B cell (primary cell): ENCODE measurements at regions not wholly inside any gene's neighbourhood (a gene's known extent, or its start where the extent isn't known, plus 50 kb on each side); places are given as distances from the start of the nearest gene placed in this dataset.

Source experiments
- ATAC-seq: fragments of 200-7000 bp; cut with Tn5 transposase; one replicate; pipeline ENCODE4 v1.10.0; 2021; ENCODE audit warnings: low read depth, mild to moderate bottlenecking, moderate number of reproducible peaks, moderate library complexity
- CTCF ChIA-PET: fragments of 350-600 bp; sonication (Branson Sonifier 250); formaldehyde crosslinking; loops from one replicate; lab custom pipeline; 2021; ENCODE audit warnings: antibody characterized with exemption, inconsistent platforms; lab: Charles Lee
- POLR2A ChIA-PET: fragments of 350-600 bp; sonication (Branson Sonifier 250); formaldehyde crosslinking; loops from one replicate; lab custom pipeline; 2021; ENCODE audit warnings: antibody characterized with exemption; lab: Charles Lee
- DNase-seq: peaks from one replicate; pipeline ENCODE4 v3.0.0; 2013
- H2AFZ ChIP-seq: 2 replicates; pipeline ENCODE4 v1.6.1; 2012; ENCODE audit warnings: mild to moderate bottlenecking, low read depth, low read length; ENCODE audit not compliant: insufficient read depth, poor library complexity, severe bottlenecking
- H3K27ac ChIP-seq, 2 donors: 1 replicate in 1 of 2; 2 replicates in 1 of 2; pipeline ENCODE4 v1.5.1; 2012 to 2013; ENCODE audit warnings: low read length in 2 of 2, mild to moderate bottlenecking in 2 of 2, moderate library complexity in 1 of 2
- H3K27me3 ChIP-seq, 4 experiments: fragments of 200-600 bp in 1 of 4; sonication (generic) in 1 of 4; replicated peaks in 1 of 4; 1 replicate in 2 of 4; 2 replicates in 2 of 4; pipeline versions ENCODE4 v1.6.1 to v1.7.0; 2013 to 2016; ENCODE audit warnings: low read length in 3 of 4, mild to moderate bottlenecking in 2 of 4, mixed read lengths in 1 of 4, moderate library complexity in 1 of 4; ENCODE audit not compliant: insufficient read depth in 4 of 4, control insufficient read depth in 3 of 4; ENCODE audit errors: control extremely low read depth in 1 of 4
- H3K36me3 ChIP-seq, 2 experiments: replicated peaks in 1 of 2; 1 replicate in 1 of 2; 2 replicates in 1 of 2; pipeline versions ENCODE4 v1.6.1 to v1.7.1; 2013; ENCODE audit warnings: low read length in 1 of 2; ENCODE audit not compliant: insufficient read depth in 2 of 2, control insufficient read depth in 1 of 2; ENCODE audit errors: control extremely low read depth in 1 of 2, extremely low read depth in 1 of 2
- H3K4me1 ChIP-seq, 2 donors: fragments of 200-600 bp in 1 of 2; sonication (generic) in 1 of 2; 1 replicate in 1 of 2; 2 replicates in 1 of 2; pipeline versions ENCODE4 v1.5.1 to v1.6.1; 2013 to 2017; ENCODE audit warnings: low read length in 2 of 2; ENCODE audit not compliant: control insufficient read depth in 2 of 2, insufficient read depth in 2 of 2
- H3K4me2 ChIP-seq: replicated peaks from 2 replicates; pipeline ENCODE3; 2012; ENCODE audit warnings: mild to moderate bottlenecking, low read depth, low read length; ENCODE audit not compliant: poor library complexity, severe bottlenecking
- H3K4me3 ChIP-seq, 5 experiments: fragments of 200-600 bp in 1 of 5; sonication (generic) in 1 of 5; 1 replicate in 3 of 5; 2 replicates in 2 of 5; pipeline versions ENCODE4 v1.5.1 to v1.7.0; 2011 to 2016; ENCODE audit warnings: low read length in 4 of 5, mild to moderate bottlenecking in 4 of 5, low read depth in 2 of 5, control low read depth in 1 of 5, moderate library complexity in 1 of 5; ENCODE audit not compliant: insufficient read depth in 1 of 5; ENCODE audit errors: control extremely low read depth in 1 of 5, extremely low read depth in 1 of 5
- H3K79me2 ChIP-seq: fragments of 200-600 bp; sonication (generic); one replicate; pipeline ENCODE4 v1.6.0; 2016; ENCODE audit warnings: low read length; ENCODE audit not compliant: control insufficient read depth, insufficient read depth
- H3K9ac ChIP-seq: fragments of 200-600 bp; sonication (generic); 2 replicates; pipeline ENCODE4 v1.6.1; 2017; ENCODE audit warnings: mild to moderate bottlenecking, low read length, moderate library complexity
- H3K9me3 ChIP-seq, 3 donors: one replicate each; pipeline versions ENCODE4 v1.6.1 to v1.7.1; 2013; ENCODE audit warnings: low read length in 2 of 3; ENCODE audit not compliant: control insufficient read depth in 2 of 3, insufficient read depth in 1 of 3; ENCODE audit errors: control extremely low read depth in 1 of 3
- H4K20me1 ChIP-seq: 2 replicates; pipeline ENCODE4 v1.6.0; 2012; ENCODE audit warnings: mild to moderate bottlenecking, low read length; ENCODE audit not compliant: insufficient read depth, control insufficient read depth, poor library complexity, severe bottlenecking
- H3K27ac Mint-ChIP-seq: one replicate; pipeline ENCODE4 v1.8.0; 2021; ENCODE audit warnings: mixed read lengths
- H3K27me3 Mint-ChIP-seq: one replicate; pipeline ENCODE4 v1.8.0; 2021; ENCODE audit warnings: mixed read lengths
- H3K4me1 Mint-ChIP-seq: one replicate; pipeline ENCODE4 v1.8.0; 2021; ENCODE audit warnings: mixed read lengths
- H3K4me3 Mint-ChIP-seq: one replicate; pipeline ENCODE4 v1.8.0; 2021; ENCODE audit warnings: mixed read lengths
- H3K9me3 Mint-ChIP-seq: one replicate; pipeline ENCODE4 v1.8.0; 2022; ENCODE audit warnings: mixed read lengths; ENCODE audit not compliant: insufficient read depth
- CTCF ChIP-seq: fragments of 200-600 bp; IDR thresholded peaks from one replicate; pipeline ENCODE4 v1.8.0; 2022; ENCODE audit warnings: antibody characterized with exemption, mild to moderate bottlenecking
- EZH2 ChIP-seq: IDR thresholded peaks from 2 replicates; pipeline ENCODE4 v1.6.1; 2012; ENCODE audit warnings: borderline replicate concordance, low read depth, mild to moderate bottlenecking, moderate library complexity, low read length; ENCODE audit not compliant: insufficient read depth, poor library complexity, severe bottlenecking
- WGBS: methylation state at CpG from one replicate; pipeline ENCODE4 v1.1.5; 2013; ENCODE audit warnings: missing lambda C conversion rate; ENCODE audit not compliant: insufficient coverage; 5-methylcytosine and 5-hydroxymethylcytosine counted together
- intact Hi-C: fragments of 100-400 bp; cut with micrococcal nuclease; formaldehyde crosslinking; loops from one replicate; pipeline ENCODE4 v1.10.0; 2022

GRCh38 chr2:118481299-118481698, 366.1 kb downstream of the EN1 start:
- Histone ChIP-seq H3K36me3 (no peaks in the 10 kb centered on the region), H3K4me1 (no peaks in the 10 kb centered on the region), H3K4me2 (no peak overlapping the region), H3K27me3 (peaks cover 0 to 6% (median 0%) of the 10 kb centered on the region in 4 experiments), H3K79me2 (no peaks in the 10 kb centered on the region), H2AFZ (no peak overlapping the region), H4K20me1 (no peaks in the 10 kb centered on the region), H3K9ac (no peak overlapping the region), H3K27ac (no peak overlapping the region), H3K9me3 (peaks cover 0 to 5% (median 0%) of the 10 kb centered on the region in 3 donors), H3K4me3 (no peak overlapping the region)
- WGBS, result no CpG with 5 or more reads among the region's 1 CpG
- Mint-ChIP-seq H3K9me3 (no peaks in the 10 kb centered on the region), H3K27ac (no peak overlapping the region), H3K27me3 (no peaks in the 10 kb centered on the region), H3K4me3 (no peak overlapping the region), H3K4me1 (no peaks in the 10 kb centered on the region)
- ChIA-PET POLR2A (no interaction called here), CTCF (no interaction called here)
- TF ChIP-seq EZH2 (no peak), CTCF (no peak)
- DNase-seq (no peak), ATAC-seq (no peak)
- intact Hi-C loops, result no loop called here

- no peak overlapping the region for H3K27ac Mint-ChIP-seq
- Histone ChIP-seq H4K20me1 (no peaks in the 10 kb centered on the region), H3K36me3 (no peaks in the 10 kb centered on the region), H3K4me1 (no peaks in the 10 kb centered on the region), H3K4me3 (no peak overlapping the region), H2AFZ (no peak overlapping the region), H3K4me2 (no peak overlapping the region), H3K9me3 (peaks cover 0 to 5% (median 0%) of the 10 kb centered on the region in 3 donors), H3K27me3 (peaks cover 0 to 6% (median 0%) of the 10 kb centered on the region in 4 experiments), H3K9ac (no peak overlapping the region), H3K27ac (no peak overlapping the region), H3K79me2 (no peaks in the 10 kb centered on the region)
- WGBS, result 91% methylated on average over 5 of the region's 5 CpGs
- no peak for TF ChIP-seq EZH2
- ATAC-seq (no peak), DNase-seq (no peak)
- peaks cover 10% of the 10 kb centered on the region for H3K27me3 Mint-ChIP-seq
- no peak overlapping the region for H3K4me3 Mint-ChIP-seq
- no peaks in the 10 kb centered on the region for H3K9me3 Mint-ChIP-seq
- intact Hi-C loops, result no loop called here
- no peaks in the 10 kb centered on the region for H3K4me1 Mint-ChIP-seq
- ChIA-PET CTCF (no interaction called here), POLR2A (no interaction called here)
These were observed 368.4 kb downstream of the EN1 start for GRCh38 chr2:118479020-118479419.
